Left ventricle myocardium inferior (tissue), 1 donor: ENCODE measurements at regions not wholly inside any gene's neighbourhood (a gene's known extent, or its start where the extent isn't known, plus 50 kb on each side); places are given as distances from the start of the nearest gene placed in this dataset.

ENCODE experiments used
- DNase-seq: peaks from one replicate; pipeline ENCODE4 v3.0.0-alpha.2; 2020
- H3K27ac ChIP-seq: fragments of 200-600 bp; replicated peaks from 2 replicates; pipeline ENCODE4 v1.8.0; 2021
- H3K27me3 ChIP-seq: fragments of 200-600 bp; 2 replicates; pipeline ENCODE4 v1.8.0; 2021; ENCODE audit warnings: low read depth
- H3K36me3 ChIP-seq: fragments of 200-600 bp; 2 replicates; pipeline ENCODE4 v1.8.0; 2021
- H3K4me1 ChIP-seq: fragments of 200-600 bp; 2 replicates; pipeline ENCODE4 v1.8.0; 2021
- H3K4me3 ChIP-seq: fragments of 200-600 bp; 2 replicates; pipeline ENCODE4 v1.8.0; 2021; ENCODE audit warnings: mild to moderate bottlenecking, moderate library complexity
- H3K9me3 ChIP-seq: fragments of 200-600 bp; replicated peaks from 2 replicates; pipeline ENCODE4 v1.8.0; 2021
- CTCF ChIP-seq: fragments of 200-600 bp; IDR thresholded peaks from 2 replicates; pipeline ENCODE4 v1.8.0; 2021; ENCODE audit warnings: antibody characterized with exemption, mild to moderate bottlenecking, borderline replicate concordance
- intact Hi-C: fragments of 100-400 bp; cut with micrococcal nuclease; formaldehyde crosslinking; loops from one replicate; pipeline ENCODE4 v1.11.0; 2022
- donor health status: DM: no; HTN: yes; CAD: no; lungs with severe emphysema.

- no peak for DNase-seq
- TF ChIP-seq CTCF, result no peak
- Histone ChIP-seq H3K4me1 (peaks cover 46% of the 10 kb centered on the region), H3K27me3 (no peaks in the 10 kb centered on the region), H3K27ac (peak overlapping the region; percentile 32), H3K4me3 (no peak overlapping the region), H3K36me3 (no peaks in the 10 kb centered on the region), H3K9me3 (no peaks in the 10 kb centered on the region)
- intact Hi-C loops, result loop anchor here (10.0 kb wide), 1 partner anchor 134 kb away; no protein-coding TSS in a partner anchor
Observed at GRCh38 chr13:50518781-50519201, 324.7 kb downstream of the DLEU7 start.

GRCh38 chr13:50519866-50520265 lies 323.6 kb downstream of the DLEU7 start:
- Histone ChIP-seq H3K9me3 (no peaks in the 10 kb centered on the region), H3K36me3 (no peaks in the 10 kb centered on the region), H3K27ac (no peak overlapping the region), H3K4me1 (peaks cover 41% of the 10 kb centered on the region), H3K4me3 (no peak overlapping the region), H3K27me3 (no peaks in the 10 kb centered on the region)
- no peak for DNase-seq
- no peak for TF ChIP-seq CTCF
- intact Hi-C loops, result loop anchor here (10.0 kb wide), 1 partner anchor 135 kb away; no protein-coding TSS in a partner anchor

- Histone ChIP-seq H3K9me3 (no peaks in the 10 kb centered on the region), H3K27me3 (no peaks in the 10 kb centered on the region), H3K36me3 (no peaks in the 10 kb centered on the region), H3K27ac (peak overlapping the region; percentile 53), H3K4me1 (peaks cover 44% of the 10 kb centered on the region), H3K4me3 (no peak overlapping the region)
- intact Hi-C loops, result no loop called here
- no peak for DNase-seq
- TF ChIP-seq CTCF, result no peak
Observed at GRCh38 chr13:50521006-50521830, 322.3 kb downstream of the DLEU7 start.

- TF ChIP-seq CTCF, result no peak
- Histone ChIP-seq H3K4me3 (no peak overlapping the region), H3K27ac (peak overlapping the region; percentile 53), H3K36me3 (no peaks in the 10 kb centered on the region), H3K9me3 (no peaks in the 10 kb centered on the region), H3K27me3 (no peaks in the 10 kb centered on the region), H3K4me1 (peaks cover 47% of the 10 kb centered on the region)
- no peak for DNase-seq
- intact Hi-C loops, result no loop called here
Observed at GRCh38 chr13:50521831-50522149, 321.7 kb downstream of the DLEU7 start.

- no peaks in the 10 kb centered on the region for H3K36me3 ChIP-seq
- no peak for DNase-seq
- no peaks in the 10 kb centered on the region for H3K9me3 ChIP-seq
- H3K27me3 ChIP-seq, result no peaks in the 10 kb centered on the region
- intact Hi-C loops, result no loop called here
- TF ChIP-seq CTCF, result no peak
- no peak overlapping the region for H3K4me3 ChIP-seq
- H3K4me1 ChIP-seq, result peaks cover 54% of the 10 kb centered on the region
- peak overlapping the region; percentile 53 for H3K27ac ChIP-seq
Observed at GRCh38 chr13:50522506-50522905, 321.0 kb downstream of the DLEU7 start.
